OCI-LY1 (cell line): ENCODE measurements at regions not wholly inside any gene's neighbourhood (a gene's known extent, or its start where the extent isn't known, plus 50 kb on each side); places are given as distances from the start of the nearest gene placed in this dataset.

Experiments used
- EZH2 ChIP-seq: fragments of 200-600 bp; sonication (generic), shearing (Covaris generic); IDR thresholded peaks from 2 replicates; pipeline ENCODE4 v1.8.0; 2017; ENCODE audit warnings: borderline replicate concordance, mixed run types, mild to moderate bottlenecking, antibody characterized with exemption, low read length, moderate library complexity, mixed read lengths
- TF ChIP-seq, protein P1 (sequence below): fragments of 200-600 bp; sonication (generic), shearing (Covaris generic); IDR thresholded peaks from 2 replicates; pipeline ENCODE4 v1.5.1; 2017; ENCODE audit warnings: mild to moderate bottlenecking, antibody characterized with exemption, low read length, moderate library complexity, mixed read lengths

DNA sequence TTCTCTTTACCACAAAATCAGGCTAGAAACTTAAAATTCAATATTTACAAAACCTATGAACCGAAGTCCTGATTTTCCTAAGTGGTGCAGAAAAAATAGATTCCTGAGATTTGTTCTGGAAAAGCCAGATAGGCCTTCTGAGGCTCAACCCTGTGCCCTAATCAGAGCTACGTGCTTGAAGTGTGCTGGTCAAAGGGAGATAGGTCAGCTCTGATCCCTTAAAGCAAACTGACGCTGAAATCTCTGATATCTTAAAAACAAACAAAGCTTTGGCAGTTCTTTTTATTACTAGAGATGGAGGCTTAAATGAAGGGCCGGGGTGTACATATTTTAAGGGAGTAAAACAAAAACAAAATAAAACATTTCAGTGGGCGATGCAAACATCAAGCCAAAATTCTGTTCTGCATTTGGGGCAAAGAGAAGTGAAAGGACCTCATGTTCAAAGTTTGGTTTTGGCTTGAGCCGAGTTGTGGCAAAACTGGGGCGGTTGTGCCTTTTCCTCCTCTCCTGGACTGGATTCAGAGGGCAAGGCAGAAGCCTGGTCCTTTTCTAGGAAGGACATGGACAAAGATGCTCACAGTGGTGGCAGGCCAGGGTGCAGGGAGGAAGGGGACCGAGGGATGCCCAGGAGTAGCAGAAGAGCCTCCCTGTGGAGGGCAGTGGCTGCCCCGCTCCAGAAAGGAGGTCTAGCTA lies 295.0 kb downstream of the CDCA7 start:
- TF ChIP-seq, protein P1, sequence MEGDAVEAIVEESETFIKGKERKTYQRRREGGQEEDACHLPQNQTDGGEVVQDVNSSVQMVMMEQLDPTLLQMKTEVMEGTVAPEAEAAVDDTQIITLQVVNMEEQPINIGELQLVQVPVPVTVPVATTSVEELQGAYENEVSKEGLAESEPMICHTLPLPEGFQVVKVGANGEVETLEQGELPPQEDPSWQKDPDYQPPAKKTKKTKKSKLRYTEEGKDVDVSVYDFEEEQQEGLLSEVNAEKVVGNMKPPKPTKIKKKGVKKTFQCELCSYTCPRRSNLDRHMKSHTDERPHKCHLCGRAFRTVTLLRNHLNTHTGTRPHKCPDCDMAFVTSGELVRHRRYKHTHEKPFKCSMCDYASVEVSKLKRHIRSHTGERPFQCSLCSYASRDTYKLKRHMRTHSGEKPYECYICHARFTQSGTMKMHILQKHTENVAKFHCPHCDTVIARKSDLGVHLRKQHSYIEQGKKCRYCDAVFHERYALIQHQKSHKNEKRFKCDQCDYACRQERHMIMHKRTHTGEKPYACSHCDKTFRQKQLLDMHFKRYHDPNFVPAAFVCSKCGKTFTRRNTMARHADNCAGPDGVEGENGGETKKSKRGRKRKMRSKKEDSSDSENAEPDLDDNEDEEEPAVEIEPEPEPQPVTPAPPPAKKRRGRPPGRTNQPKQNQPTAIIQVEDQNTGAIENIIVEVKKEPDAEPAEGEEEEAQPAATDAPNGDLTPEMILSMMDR = no peak
- no peak for TF ChIP-seq EZH2
